NCI-H510A treated with DMSO at 0.1 percent for 48 hours (cell line): ENCODE measurements at regions not wholly inside any gene's neighbourhood (a gene's known extent, or its start where the extent isn't known, plus 50 kb on each side); places are given as distances from the start of the nearest gene placed in this dataset.

Experiments used
- DNase-seq: peaks from one replicate; lab custom pipeline; 2025; lab: John Stamatoyannopoulos, UW

DNA sequence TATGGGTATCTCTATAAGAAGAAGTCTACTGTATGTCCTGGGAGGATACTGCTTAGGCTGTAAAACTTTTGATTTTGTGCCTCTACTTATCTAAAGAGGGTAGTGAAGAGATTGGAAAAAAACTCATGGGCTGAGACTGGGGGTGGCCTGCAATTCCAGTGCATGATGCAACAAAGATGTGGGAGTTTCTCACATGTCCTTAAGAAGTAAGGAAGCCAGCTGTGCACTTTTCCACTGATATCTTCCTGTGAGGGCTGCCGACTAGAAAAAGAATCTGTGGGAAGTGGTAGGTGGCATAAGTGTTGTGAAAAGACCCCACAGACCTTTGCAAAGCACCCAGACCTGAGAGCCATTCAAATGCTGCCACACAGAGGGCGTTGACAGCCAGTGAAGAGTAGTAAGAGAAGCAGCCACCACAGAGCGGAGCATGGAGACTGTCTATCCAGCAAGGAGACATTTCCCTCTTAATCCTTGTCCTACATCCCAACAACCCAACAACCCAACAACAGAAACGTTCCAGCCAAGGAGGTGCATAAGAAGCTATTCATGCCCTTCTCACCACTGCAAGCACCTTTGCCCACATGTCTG is 65.1 kb downstream of the PFDN4 start:
- no peak for DNase-seq

DNA sequence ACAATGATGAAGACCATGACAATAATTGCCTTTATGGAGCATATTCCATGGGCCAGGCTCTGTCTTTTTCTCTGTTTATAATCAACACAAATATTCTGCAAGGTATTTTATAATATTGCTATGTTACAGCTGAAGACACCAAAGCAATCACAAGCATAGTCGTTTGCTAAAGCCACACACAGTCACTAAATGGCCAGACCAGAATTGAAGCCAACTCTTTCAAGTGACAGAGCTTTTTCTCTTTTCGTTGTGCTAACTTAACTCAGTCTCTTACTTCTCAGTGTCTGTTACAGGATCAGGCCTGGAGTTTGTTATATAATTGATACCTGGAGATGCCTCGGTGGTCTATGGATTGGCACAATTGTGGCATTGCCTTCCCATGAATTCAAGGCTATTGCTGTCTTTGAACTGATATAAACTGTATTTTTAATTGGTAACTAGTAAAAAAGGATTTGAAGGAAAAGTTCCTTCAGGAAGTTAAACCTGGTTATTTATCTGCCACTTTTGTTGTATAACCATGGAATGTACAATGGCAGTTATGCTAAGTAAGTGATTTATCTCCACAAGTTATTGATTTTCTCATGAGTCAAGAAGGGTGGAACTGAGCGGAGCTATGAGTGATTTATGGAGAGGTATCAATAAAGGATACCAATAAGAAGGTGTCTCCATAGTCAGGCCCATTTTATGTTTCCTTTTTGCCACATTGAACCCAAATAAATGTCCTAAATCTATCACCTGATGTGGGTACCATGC is 67.6 kb downstream of the PFDN4 start:
- no peak for DNase-seq

DNA sequence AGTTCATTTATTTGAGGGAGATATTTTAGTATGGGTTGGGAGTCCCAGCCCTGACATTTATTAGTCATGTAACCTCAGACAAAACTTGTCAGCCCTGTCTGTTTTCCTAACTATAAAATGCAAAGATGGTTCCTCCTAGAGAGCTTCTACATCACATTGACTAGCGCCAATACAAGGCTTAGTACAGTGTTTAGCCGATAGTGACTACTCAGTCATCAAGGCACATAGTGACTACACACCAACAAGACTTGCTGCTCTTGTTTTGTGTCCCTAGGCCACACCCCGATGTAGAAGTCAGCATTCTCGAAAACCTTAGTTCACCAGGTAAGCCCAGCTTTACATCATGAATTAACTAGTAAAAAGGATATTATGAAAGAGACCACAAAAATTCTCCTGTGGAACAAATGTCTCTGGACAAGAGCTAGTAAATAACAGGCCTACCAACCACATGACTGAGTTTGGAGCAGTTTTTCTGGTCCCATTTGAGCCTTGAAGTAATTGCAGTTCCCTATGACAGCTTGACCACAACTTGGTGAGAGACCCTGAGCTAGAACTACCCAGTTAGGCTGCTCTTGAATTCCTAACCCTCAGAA is 68.8 kb downstream of the PFDN4 start:
- no peak for DNase-seq

DNA sequence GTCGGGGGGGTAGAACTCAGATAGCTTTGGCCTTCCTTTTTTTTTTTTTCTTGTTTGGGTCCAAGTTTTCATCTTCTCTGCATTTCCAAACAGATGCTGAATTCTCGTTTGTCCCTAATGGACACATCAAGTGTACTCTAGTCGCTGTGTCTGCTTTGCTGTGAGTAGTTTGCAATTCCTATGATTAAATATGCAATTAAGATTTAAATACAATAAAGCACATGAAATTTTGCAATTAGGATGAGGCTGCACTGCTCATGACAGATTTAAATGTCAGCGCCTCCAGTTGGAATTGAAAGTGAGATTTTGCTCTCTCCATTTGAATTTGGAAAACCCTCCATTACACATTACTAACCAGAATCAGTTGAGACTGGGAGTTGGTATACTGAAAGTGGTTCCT is 70.4 kb downstream of the PFDN4 start:
- no peak for DNase-seq

DNA sequence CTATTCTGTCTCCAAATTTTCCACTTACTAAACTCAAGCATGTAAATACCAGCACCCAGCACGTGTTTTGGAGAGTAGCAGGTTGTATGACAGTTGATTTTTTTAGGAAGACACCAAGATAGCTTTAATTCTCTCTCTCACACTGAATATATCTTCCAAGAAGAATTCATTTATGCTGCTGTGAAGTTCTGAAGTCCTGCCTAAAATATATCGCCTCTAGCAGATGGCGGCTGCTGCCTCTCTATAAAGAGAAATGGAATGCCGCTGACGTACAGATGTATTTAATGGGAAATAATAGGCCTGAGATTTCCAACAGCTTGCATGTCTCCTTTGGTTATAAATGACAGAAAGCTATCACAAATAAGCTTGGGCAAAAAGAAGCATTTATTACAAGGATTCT is 74.7 kb downstream of the PFDN4 start:
- no peak for DNase-seq

DNA sequence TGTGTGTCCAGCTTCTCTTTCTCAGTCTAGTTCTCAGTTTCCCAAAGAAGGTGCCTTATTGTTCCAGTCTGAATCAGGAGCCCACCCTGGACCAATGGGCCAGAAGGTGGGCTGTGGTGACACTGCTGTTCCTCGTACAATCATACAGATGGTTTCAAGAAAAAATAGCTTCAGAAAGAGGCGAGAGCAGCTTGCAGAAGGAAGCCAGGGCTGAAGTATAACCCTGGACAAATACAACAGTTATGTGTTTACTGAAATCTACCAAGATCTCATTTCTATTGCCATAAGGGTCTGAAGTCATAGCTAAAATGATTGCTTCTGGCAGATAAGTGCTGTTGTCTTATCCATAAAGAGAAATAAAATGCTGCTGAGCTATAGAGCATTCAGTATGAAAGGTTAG is 75.4 kb downstream of the PFDN4 start:
- no peak for DNase-seq

DNA sequence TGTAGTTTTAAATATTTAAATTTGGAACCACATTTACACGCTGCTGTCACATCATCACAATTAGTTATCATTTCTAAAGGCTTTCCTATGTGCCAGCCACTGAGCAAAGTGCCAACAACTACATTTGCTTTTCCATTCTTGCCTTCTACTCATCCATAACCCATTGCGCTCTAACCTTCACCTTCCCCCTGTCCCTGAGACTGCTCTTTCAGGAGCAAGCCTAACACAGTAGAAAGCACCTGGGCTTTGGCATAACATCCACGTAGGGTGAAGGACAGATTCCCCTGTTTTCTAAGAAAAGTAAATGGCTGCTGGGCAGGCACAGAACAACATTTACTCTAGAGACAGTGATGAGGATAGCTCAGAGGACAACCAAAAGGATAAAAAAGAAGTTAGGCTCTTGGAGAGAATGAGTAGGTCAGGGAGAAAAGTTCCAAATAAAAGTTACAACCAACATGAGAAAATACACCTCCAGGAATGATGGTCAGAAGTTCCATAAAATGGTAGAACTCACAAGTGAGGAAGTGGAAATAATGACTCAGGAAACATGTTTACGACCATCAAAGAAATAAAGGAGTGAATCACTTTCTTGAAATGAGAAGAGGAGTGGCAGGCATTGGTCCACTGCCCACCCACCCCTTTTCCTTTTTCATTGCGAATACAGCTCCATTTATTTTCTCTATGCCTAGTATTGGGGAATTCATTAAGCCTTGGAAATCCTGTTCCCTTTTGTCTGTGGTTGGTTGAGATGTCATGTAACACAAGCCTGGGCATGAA is 77.2 kb downstream of the PFDN4 start:
- DNase-seq, result no peak

DNA sequence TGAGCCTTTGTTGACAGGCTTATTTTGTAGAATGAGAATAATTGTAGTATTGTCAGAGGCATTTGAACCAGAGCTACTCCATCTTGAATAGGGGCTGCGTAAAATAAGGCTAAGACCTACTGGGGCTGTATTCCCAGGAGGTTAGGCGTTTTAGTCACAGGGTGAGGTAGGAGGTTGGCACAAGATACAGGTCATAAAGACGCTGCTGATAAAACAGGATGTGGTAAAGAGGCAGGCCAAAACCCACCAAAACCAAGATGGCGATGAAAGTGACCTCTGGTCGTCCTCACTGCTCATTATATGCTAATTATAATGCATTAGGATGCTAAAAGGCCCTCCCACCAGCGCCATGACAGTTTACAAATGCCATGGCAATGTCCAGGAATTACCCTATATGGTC is 82.7 kb downstream of the PFDN4 start:
- DNase-seq, result no peak

DNA sequence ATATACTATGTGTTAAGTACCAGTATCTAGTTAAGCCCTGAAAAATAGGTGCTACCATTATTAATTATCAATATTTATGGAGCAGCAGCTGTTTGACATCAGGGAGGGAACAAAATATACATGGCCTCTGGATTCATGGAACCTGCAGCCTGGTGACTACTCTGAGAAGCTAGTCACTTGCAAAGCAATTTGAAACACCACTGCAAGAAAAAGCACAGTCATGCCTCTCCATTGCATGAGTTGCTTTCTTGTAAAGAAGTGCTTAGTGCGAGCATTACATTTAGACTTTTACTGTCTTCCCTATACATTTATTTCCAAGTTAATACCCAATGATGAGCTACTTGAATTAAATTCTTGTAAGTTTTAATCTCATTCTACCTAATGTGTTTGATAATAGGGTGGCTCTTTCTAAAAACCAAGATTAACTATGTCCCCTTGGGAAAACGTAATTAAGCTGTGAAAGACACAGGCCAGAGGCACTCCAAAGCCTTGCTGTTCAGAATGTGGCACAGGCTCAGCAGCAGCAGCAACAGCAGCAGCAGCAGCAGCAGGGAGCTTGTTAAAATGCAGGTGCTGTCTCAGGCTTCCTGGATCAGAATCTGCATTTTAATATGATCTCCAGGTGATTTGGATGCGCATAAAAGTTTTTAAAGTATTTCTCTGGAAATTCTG is 83.6 kb downstream of the PFDN4 start:
- no peak for DNase-seq

DNA sequence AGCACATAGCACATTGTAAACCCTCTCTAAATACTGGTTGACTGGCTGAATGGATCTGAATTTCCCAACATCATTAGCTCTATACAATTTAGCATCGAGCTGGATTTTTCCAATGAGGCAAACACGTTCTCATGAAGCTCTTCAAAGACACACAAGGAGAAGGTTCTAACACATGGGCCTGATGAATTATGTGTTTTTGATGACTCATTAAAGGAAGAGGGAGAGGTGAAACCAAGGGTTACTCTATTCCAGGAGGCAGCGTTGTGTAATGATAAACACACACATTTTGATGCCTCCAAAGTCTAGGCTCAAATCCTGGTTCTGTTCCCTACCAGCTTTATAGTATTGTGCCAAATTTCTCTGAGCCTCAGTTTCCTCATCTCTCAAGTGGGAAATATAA is 84.3 kb downstream of the PFDN4 start:
- no peak for DNase-seq

DNA sequence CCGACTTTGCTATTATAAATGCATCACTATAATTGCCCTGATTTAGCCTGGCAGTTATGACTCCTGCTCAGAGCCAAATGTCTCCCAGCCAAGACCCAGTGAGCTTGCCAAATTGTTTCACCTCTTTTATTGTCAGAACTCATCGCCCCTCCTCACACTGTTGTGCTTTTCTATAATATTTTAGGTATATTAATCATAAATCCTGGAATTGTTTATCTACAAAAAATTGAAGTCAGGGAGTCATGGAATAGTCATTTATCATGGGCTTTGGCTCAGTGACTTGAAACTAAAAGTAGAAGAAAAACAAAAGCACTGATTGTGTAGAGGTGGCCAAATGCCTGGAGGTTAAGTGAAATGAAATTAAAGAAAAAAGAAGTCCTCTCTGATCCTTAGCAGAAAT is 85.6 kb downstream of the PFDN4 start:
- no peak for DNase-seq

DNA sequence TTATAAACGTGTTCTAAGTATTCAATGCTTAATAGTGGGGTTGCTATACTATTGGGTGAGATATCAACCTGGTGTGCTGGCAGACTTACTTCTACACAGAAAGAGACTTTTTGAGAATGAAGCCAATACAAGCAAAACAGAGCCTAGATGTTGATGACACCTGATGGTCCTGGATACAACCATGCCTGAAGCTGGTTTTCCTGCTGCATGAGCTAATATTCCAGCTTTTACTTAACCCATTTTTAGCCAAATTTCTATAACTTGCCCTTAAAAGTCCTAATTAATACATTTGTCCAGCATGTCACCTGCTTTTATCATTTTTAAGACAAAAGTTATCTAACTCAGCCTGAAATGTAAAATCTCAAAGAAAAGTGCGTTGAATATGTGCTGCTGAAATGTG is 86.2 kb downstream of the PFDN4 start:
- DNase-seq, result no peak

DNA sequence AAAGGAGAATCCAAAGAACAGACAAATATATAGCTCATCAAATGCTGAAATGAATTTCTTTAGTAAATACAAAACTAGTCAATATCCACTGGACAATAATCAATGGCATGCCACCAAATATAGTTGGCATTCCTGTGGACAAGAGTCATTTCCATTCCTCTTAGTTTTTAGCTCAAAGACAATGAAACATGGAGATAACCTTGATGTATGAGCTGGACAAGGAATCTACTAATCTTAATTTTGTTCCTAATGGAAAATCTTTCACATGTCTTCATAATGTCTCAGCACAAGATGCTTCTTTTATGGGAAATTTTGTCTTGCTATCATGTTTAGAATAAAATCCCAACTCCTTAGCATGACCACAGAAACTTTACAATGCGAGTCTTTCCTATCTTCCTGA is 87.8 kb downstream of the PFDN4 start:
- DNase-seq, result no peak

DNA sequence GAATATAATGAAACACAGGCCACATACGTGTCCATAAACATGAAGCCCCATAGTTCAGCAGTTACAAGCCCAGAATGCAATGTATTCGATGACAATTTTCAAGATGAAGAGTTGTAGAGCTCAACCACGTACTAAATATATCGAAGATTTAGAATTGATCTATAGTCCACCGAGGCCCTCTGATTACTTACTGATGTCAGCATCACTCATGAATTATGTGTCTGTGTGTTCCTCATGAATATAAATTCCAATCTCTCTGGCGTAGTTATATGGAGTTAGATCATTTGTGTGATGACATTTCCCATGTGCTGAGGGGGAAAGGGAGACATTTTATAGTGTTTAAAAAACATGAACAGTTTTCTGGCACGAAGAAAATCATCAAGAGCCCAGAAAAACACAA is 97.5 kb downstream of the PFDN4 start:
- DNase-seq, result no peak

DNA sequence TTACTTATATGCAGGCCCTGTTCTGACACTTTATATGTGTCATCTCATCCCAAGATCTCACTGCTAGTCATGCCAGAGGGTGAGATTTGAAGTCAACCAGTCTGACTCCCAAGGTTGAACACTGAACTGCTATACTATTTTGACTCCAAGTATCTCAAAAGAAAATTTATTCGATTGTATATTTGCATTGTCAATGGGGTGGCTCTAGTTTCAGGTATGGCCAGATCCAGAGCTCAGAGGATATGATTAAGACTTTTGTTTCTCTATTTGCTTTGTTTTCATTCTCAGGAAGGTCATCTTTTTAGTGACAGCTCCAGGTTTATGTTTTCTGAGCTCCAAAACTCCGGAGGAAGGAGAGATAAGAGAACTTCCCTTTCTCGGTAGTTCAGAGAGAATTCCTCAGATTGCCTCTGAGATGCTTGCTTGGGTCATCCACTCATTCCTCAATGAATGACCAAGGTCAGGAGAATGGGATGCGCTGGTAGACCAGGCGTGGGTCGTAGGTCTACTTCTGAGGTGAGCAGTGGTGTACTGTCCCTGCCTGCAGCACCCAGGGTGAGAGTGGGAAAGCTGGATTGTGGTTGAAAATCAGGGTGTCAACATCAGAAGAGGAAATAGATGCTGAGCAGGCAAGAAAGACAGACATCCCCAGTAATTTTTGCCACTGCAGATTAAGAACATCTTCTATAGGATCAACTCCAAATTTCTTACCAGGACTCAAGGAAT is 99.3 kb downstream of the PFDN4 start:
- DNase-seq, result no peak

DNA sequence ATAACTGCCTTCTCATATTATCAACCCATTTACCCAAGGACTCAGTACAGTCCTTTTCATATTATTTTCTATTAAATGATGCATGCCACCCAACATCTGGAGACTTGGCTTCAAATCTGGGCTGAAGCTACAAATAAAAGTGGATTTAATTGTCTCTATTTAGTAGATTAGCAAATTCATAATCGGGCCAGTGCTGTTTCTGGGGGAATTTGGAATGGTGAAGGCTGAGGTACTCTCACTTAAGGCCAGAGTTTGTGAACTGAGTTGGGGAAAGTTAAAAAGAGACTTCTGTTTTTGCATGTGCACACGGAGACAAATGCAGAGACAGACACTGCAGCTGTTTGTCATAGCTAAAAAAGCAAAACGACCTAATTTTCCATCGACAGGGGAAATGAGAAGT is 100.9 kb downstream of the PFDN4 start:
- DNase-seq, result no peak

DNA sequence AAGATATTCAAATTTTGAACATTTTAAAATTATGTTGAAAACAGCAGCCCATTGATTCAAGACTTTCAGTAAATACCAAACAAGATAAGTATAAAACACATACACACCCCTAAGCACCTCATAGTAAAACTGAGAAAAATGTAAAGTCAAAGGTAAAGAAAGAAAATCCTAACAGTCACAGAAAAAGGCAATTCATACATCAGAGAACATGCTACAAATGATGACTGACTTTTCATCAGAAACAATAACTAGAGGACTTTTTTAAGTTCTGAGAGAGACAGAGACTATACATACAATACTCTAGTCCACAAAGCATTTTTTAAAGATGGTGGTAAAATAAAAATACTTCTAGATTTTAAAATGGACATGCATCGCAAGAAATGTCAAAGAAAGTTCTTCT is 111.0 kb downstream of the PFDN4 start:
- no peak for DNase-seq

DNA sequence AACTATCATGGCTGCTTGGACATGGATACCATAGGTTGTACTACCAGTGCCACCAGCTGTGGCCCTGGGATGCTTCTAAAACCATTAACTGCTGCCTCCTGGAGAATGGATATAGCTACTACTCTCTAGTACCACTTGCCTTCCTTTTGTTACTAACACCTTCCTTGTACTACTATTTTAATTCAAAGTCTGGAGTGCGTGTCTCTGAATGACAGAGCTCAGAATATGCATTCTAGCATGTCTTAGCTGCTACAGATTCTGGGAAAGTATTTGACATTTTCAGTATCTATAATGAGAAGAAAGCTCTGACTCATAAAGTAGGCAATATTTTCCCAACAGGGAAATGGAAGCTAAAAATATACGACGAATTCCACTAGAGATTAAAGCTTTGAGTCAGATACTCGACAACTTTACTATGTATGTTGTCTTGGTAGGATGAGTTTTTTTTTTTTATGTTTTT is 112.3 kb downstream of the PFDN4 start:
- DNase-seq, result no peak

DNA sequence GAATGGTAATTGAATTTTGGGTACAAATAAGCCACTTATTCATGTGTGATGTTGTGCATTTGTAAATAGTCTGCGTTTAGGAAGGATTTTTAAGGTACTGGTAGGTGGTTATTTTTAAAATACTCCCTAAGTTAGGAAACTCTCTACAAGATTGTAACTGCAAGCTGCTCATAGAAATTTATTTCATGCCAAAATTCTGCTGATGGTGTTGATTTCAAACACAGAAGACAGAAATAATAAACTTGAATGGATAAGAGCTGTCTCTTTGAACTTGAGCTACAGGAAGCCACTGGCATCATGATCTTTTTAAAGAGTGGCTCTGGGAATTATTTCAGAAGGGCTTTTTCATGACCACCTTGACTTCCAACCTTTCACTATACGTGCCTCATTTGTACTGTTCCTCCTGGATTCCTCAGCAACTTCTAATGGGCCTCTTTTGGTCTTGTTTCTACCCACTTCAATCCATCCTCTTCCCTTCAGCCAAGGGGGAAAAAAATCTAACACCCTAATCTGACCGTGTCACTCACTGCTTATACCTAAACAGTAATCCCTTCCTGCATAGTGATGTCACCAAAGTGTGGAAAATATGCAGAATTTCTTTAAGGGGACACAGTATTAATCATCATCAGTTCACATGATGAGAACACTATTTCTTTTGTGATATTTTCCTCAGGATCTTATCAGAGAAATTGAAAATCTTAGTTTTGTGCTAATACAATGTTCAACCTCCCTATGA is 113.6 kb downstream of the PFDN4 start:
- DNase-seq, result no peak

DNA sequence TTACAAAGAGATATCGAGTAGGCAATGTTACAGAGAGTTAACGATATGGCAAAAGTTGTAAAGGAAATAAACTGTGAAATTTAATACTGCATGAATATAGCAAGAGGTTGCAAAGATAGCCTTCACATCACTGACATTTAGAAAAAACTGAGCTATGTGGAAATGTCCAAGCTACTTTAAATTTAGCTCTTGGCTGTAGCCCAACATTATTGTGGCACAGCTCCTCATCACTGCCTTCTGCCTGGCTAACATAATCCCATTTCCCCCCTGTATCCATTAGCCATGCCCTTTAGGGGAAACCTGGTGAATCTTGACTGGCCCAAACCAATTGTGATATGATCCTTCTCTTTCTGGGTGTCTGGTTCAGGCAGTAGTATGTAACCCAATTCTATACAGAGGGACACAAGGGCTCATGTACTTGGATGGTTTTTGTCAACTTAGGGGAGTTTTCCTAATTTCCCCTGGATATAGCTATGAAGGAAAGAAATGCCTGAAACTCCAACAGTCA is 115.4 kb downstream of the PFDN4 start:
- no peak for DNase-seq

DNA sequence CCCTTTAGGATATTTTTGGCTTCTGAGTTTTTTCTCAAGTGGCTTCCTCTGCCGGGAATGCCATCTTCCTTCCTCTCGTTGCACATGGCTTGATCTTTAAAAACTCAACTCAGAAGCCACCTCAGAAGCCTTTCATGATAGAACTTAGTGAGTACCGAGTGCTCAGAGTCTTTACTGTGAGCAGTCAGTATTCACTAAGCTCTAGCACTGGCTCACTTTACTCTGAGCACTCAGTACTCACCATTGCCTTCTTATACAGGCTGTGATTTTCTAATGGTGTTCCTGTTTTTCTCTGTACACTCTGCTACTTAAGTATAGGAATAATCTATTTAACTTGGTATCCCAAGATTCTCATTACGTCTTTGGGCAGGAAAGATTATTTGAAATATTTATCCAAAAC is 116.2 kb downstream of the PFDN4 start:
- DNase-seq, result no peak
